Esophagus squamous epithelium (tissue), 5 donors: ENCODE measurements at regions not wholly inside any gene's neighbourhood (a gene's known extent, or its start where the extent isn't known, plus 50 kb on each side); places are given as distances from the start of the nearest gene placed in this dataset.
"Not testable (repeated sequence)": the region's sequence is repeated elsewhere in the genome, so short reads cannot be mapped to it uniquely, and the experiment has no call there.

Source experiments
- DNase-seq: peaks from one replicate; lab custom pipeline; 2025; lab: John Stamatoyannopoulos, UW
- H3K27ac ChIP-seq, 4 donors: fragments of 200-600 bp; sonication (generic); one replicate each; pipeline ENCODE4 v1.5.1; 2016 to 2019; ENCODE audit warnings: mild to moderate bottlenecking in 1 of 4
- H3K27me3 ChIP-seq, 4 donors: fragments of 200-600 bp; sonication (generic); 1 replicate in 3 of 4; 2 replicates in 1 of 4; pipeline versions ENCODE4 v1.5.1 to v1.6.0; 2017 to 2021; ENCODE audit warnings: antibody characterized with exemption in 1 of 4
- H3K36me3 ChIP-seq, 3 donors: fragments of 200-600 bp; sonication (generic); one replicate each; pipeline ENCODE4 v1.5.1; 2016 to 2019
- H3K4me1 ChIP-seq, 3 donors: fragments of 200-600 bp; sonication (generic); one replicate each; pipeline ENCODE4 v1.5.1; 2017 to 2019
- H3K4me3 ChIP-seq, 4 donors: fragments of 200-600 bp; sonication (generic); 1 replicate in 3 of 4; 2 replicates in 1 of 4; pipeline ENCODE4 v1.5.1; 2016 to 2019; ENCODE audit warnings: mild to moderate bottlenecking in 2 of 4, moderate library complexity in 1 of 4
- H3K9me3 ChIP-seq, 3 donors: fragments of 200-600 bp; sonication (generic); one replicate each; pipeline ENCODE4 v1.5.1; 2016 to 2019
- POLR2A ChIP-seq, 4 donors: fragments of 450-650 bp; IDR thresholded peaks; one replicate each; pipeline ENCODE4 v1.6.1; 2017; ENCODE audit warnings: antibody characterized with exemption in 4 of 4, mild to moderate bottlenecking in 4 of 4, moderate library complexity in 3 of 4
- WGBS, 2 donors: methylation state at CpG; one replicate each; pipeline ENCODE4 v1.1.5; 2018; 5-methylcytosine and 5-hydroxymethylcytosine counted together
- intact Hi-C: fragments of 100-400 bp; cut with DNase I; formaldehyde crosslinking; loops from one replicate; pipeline ENCODE4 v1.15.0; 2022
- TF ChIP-seq, protein P1 (sequence below), 6 experiments: fragments of 450-650 bp in 4 of 6; fragments of 200-600 bp in 2 of 6; sonication (generic) in 2 of 6; IDR thresholded peaks; one replicate each; pipeline ENCODE4 v1.5.1; 2016 to 2019; ENCODE audit warnings: antibody characterized with exemption in 6 of 6, mild to moderate bottlenecking in 4 of 6, moderate library complexity in 4 of 6
- donor health status: DM: yes; HTN: yes; CAD: no.

DNA sequence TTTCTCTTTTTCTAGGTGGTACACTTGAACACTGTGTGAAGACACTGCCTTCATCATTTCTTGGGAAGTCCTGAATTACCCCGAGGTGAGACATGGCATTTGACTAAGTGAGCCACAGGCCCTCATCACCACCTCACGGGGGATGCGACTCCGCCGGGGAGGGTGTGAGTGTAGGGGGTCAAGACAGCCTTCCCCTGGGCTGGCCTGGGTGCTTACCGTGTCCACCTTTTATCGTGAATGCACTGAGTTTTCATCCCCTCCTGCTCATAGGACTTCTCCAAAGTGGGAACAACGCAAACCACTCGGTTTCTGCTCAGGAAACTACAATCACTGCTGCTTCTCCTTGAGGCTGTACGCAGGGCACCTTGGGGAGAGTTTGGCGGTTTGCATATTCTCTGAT is 176.9 kb downstream of the SH2D4B start:
- no peak for DNase-seq

DNA sequence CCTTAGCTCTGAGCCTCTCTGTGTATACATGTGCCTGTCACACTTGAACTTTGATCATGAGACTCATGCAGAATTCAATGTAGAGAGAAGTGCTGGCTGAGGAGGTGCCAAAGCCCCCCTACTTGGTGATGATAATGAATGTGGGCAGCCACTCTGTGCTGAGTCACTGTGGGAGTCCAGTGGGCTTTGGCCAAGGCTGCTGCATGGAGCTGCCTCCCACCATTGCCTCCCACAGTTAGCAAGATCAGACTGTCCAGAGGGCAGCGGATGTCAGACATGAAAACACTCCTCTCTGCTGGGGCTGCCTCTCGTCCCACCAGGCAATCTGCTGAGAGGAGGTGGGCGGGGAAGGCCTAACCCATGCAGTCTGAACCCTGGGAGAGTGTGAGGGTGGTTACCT is 180.3 kb downstream of the SH2D4B start:
- 69% methylated on average over 2 of the region's 3 CpGs; no CpG with 5 or more reads in 1 of the 2 donors for WGBS, 2 donors
- Histone ChIP-seq H3K4me1 (no peaks in the 10 kb centered on the region), H3K4me3 (no peak overlapping the region), H3K27me3 (peaks cover 0 to 7% (median 0%) of the 10 kb centered on the region in 4 donors), H3K36me3 (no peaks in the 10 kb centered on the region), H3K27ac (no peak overlapping the region), H3K9me3 (no peaks in the 10 kb centered on the region)
- no peak for DNase-seq
- intact Hi-C loops: no loop called here
- TF ChIP-seq, protein P1, sequence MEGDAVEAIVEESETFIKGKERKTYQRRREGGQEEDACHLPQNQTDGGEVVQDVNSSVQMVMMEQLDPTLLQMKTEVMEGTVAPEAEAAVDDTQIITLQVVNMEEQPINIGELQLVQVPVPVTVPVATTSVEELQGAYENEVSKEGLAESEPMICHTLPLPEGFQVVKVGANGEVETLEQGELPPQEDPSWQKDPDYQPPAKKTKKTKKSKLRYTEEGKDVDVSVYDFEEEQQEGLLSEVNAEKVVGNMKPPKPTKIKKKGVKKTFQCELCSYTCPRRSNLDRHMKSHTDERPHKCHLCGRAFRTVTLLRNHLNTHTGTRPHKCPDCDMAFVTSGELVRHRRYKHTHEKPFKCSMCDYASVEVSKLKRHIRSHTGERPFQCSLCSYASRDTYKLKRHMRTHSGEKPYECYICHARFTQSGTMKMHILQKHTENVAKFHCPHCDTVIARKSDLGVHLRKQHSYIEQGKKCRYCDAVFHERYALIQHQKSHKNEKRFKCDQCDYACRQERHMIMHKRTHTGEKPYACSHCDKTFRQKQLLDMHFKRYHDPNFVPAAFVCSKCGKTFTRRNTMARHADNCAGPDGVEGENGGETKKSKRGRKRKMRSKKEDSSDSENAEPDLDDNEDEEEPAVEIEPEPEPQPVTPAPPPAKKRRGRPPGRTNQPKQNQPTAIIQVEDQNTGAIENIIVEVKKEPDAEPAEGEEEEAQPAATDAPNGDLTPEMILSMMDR (IDR thresholded peaks at IDR 0.05): no peak
- no peak for TF ChIP-seq POLR2A (IDR thresholded peaks at IDR 0.05)

More for the DNA sequence above, 176.9 kb downstream of the SH2D4B start:
- peaks cover 0 to 7% (median 0%) of the 10 kb centered on the region in 4 donors for H3K27me3 ChIP-seq
- H3K4me1 ChIP-seq: no peaks in the 10 kb centered on the region
- H3K36me3 ChIP-seq: no peaks in the 10 kb centered on the region
- WGBS, 2 donors: 89% methylated on average over 10 to 11 of the region's 11 CpGs
- H3K27ac ChIP-seq: no peak overlapping the region
- no peak for TF ChIP-seq POLR2A (IDR thresholded peaks at IDR 0.05)
- TF ChIP-seq, protein P1 (IDR thresholded peaks at IDR 0.05): no peak
- intact Hi-C loops: no loop called here
- H3K4me3 ChIP-seq: no peak overlapping the region
- no peaks in the 10 kb centered on the region for H3K9me3 ChIP-seq

DNA sequence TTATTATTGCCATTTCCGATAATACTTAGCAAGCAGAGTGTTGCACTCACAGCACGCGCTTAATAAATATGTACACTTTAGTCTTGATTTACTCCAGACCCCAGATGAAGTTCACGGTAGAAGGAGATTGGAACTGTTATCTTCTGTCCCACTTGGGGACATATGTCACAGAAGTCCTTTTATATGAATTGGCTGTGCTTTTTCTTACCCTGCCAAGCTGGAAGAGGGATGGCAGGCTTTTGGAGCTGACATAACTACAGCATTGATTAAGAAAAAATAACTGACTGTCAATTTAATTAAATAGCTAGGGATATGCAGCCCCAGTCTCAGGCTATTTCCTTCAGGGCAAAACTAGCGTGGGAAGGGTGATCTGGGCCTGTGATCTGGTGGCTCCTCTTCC is 182.2 kb downstream of the SH2D4B start:
- intact Hi-C loops: no loop called here
- H3K4me1 ChIP-seq: no peaks in the 10 kb centered on the region
- no peaks in the 10 kb centered on the region for H3K9me3 ChIP-seq
- no peaks in the 10 kb centered on the region for H3K36me3 ChIP-seq
- H3K27ac ChIP-seq: no peak overlapping the region
- no peak for DNase-seq
- TF ChIP-seq, protein P1 (IDR thresholded peaks at IDR 0.05): no peak
- no peak for TF ChIP-seq POLR2A (IDR thresholded peaks at IDR 0.05)
- H3K4me3 ChIP-seq: no peak overlapping the region
- 87 to 90% methylated on average over 5 of the region's 5 CpGs for WGBS, 2 donors
- peaks cover 0 to 6% (median 0%) of the 10 kb centered on the region in 4 donors for H3K27me3 ChIP-seq

DNA sequence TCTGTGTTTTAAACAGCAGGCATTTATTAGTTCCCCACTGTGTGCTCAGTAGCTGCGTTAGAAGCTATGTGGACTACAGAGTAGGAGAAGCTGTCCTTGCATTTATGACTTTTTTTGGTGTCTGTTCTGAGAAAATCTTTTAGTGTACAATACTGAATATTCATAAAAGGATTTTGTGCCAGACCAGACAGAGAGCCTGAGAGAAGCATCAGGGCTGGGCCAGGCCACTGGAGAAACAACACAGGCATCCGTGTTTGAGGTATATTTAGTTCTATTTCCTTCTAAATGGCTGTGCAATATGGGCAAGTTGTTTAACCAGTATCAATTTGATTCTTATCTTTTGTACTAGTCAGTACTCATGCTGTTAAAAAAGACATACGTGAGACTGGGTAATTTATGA is 182.8 kb downstream of the SH2D4B start:
- TF ChIP-seq, protein P1 (IDR thresholded peaks at IDR 0.05): no peak
- no peak for TF ChIP-seq POLR2A (IDR thresholded peaks at IDR 0.05)
- intact Hi-C loops: no loop called here
- DNase-seq: no peak
- Histone ChIP-seq H3K27ac (no peak overlapping the region), H3K36me3 (no peaks in the 10 kb centered on the region), H3K4me3 (no peak overlapping the region), H3K9me3 (no peaks in the 10 kb centered on the region), H3K27me3 (no peaks in the 10 kb centered on the region), H3K4me1 (no peaks in the 10 kb centered on the region)
- WGBS, 2 donors: 78 to 83% methylated on average over 3 of the region's 3 CpGs

DNA sequence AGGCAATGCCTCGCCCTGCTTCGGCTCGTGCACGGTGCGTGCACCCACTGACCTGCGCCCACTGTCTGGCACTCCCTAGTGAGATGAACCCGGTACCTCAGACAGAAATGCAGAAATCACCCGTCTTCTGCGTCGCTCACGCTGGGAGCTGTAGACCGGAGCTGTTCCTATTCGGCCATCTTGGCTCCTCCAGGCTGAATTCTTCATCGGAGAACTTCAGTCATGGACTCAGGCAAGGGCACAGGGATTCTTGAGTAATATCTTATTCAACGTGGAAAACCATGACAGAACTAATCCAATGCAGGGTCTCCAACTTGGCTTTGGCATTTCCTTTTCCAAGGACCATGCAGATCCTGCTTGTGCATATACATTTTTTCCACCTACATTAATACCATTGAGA is 190.7 kb downstream of the SH2D4B start:
- H3K36me3 ChIP-seq, H3K27me3 ChIP-seq, intact Hi-C loops, H3K4me3 ChIP-seq, H3K27ac ChIP-seq, DNase-seq, H3K9me3 ChIP-seq, H3K4me1 ChIP-seq: not testable (repeated sequence)
- WGBS, 2 donors: 92 to 94% methylated on average over 8 to 10 of the region's 15 CpGs

DNA sequence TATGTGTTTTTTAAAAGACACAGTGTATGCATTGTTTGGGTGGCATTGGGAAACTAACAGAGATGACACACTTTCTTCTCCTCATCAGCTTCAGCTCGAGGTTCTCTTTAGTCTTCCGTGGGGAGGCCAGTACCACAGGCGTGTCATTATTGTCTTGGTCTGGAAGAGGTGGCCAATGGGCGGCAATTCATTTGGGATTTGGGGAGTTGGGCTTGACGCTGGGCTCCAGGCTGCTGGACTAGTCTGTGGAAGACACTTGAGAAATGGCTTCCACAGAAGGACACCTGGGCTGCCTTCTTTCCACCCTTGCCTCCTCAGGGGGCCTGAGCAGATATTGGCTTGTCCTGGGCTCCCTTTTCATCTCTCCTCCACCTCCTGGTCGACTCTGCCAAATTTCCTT is 192.2 kb downstream of the SH2D4B start:
- H3K27ac ChIP-seq: no peak overlapping the region
- no peaks in the 10 kb centered on the region for H3K9me3 ChIP-seq
- no peak for DNase-seq
- H3K27me3 ChIP-seq: peaks cover 0 to 7% (median 0%) of the 10 kb centered on the region in 4 donors
- 74 to 82% methylated on average over 6 of the region's 6 CpGs for WGBS, 2 donors
- no peaks in the 10 kb centered on the region for H3K36me3 ChIP-seq
- intact Hi-C loops: no loop called here
- H3K4me1 ChIP-seq: no peaks in the 10 kb centered on the region
- TF ChIP-seq POLR2A (IDR thresholded peaks at IDR 0.05): no peak
- TF ChIP-seq, protein P1 (IDR thresholded peaks at IDR 0.05): no peak
- no peak overlapping the region for H3K4me3 ChIP-seq
